Natural killer cell (primary cell): ENCODE measurements at regions not wholly inside any gene's neighbourhood (a gene's known extent, or its start where the extent isn't known, plus 50 kb on each side); places are given as distances from the start of the nearest gene placed in this dataset.

Source experiments
- ATAC-seq, 3 donors: fragments of 150-1000 bp in 2 of 3; fragments of 200-7000 bp in 1 of 3; cut with Tn5 transposase; 1 replicate in 1 of 3; 2 replicates in 2 of 3; pipeline ENCODE4 v1.10.0; 2021; ENCODE audit warnings: mild to moderate bottlenecking in 2 of 3, moderate library complexity in 2 of 3
- DNase-seq, 2 donors: peaks; one replicate each; pipeline versions ENCODE4 v3.0.0 to v3.0.0-alpha.2; 2013 to 2021; ENCODE audit warnings: mixed read lengths in 1 of 2
- H3K27ac ChIP-seq: one replicate; pipeline ENCODE4 v1.5.1; 2013; ENCODE audit warnings: mild to moderate bottlenecking, low read length
- H3K27me3 ChIP-seq: one replicate; pipeline ENCODE4 v1.6.1; 2013; ENCODE audit warnings: low read length; ENCODE audit not compliant: control insufficient read depth, insufficient read depth
- H3K36me3 ChIP-seq: one replicate; pipeline ENCODE4 v1.6.1; 2013; ENCODE audit warnings: low read length; ENCODE audit not compliant: control insufficient read depth, insufficient read depth
- H3K4me1 ChIP-seq: one replicate; pipeline ENCODE4 v1.6.1; 2013; ENCODE audit warnings: low read length; ENCODE audit not compliant: control insufficient read depth, insufficient read depth
- H3K4me3 ChIP-seq: one replicate; pipeline ENCODE4 v1.5.1; 2013; ENCODE audit warnings: low read length
- H3K9me3 ChIP-seq: one replicate; pipeline ENCODE4 v1.6.1; 2013; ENCODE audit warnings: low read length; ENCODE audit not compliant: control insufficient read depth, insufficient read depth
- H3K27ac Mint-ChIP-seq, 2 donors: one replicate each; pipeline ENCODE4 v1.8.0; 2022; ENCODE audit warnings: mild to moderate bottlenecking in 2 of 2, mixed read lengths in 2 of 2, moderate library complexity in 1 of 2
- H3K27me3 Mint-ChIP-seq, 2 donors: one replicate each; pipeline ENCODE4 v1.8.0; 2022; ENCODE audit warnings: low read depth in 2 of 2, mixed read lengths in 2 of 2
- H3K36me3 Mint-ChIP-seq: one replicate; pipeline ENCODE4 v1.8.0; 2022; ENCODE audit warnings: mixed read lengths
- H3K4me1 Mint-ChIP-seq, 2 donors: one replicate each; pipeline ENCODE4 v1.8.0; 2022; ENCODE audit warnings: mixed read lengths in 2 of 2
- H3K4me3 Mint-ChIP-seq: one replicate; pipeline ENCODE4 v1.8.0; 2022; ENCODE audit warnings: mild to moderate bottlenecking, moderate library complexity, mixed read lengths
- H3K9me3 Mint-ChIP-seq, 2 donors: one replicate each; pipeline ENCODE4 v1.8.0; 2022; ENCODE audit warnings: mixed read lengths in 2 of 2
- WGBS: methylation state at CpG from one replicate; pipeline ENCODE4 v1.1.7; 2013; ENCODE audit warnings: missing lambda C conversion rate; ENCODE audit not compliant: insufficient coverage; 5-methylcytosine and 5-hydroxymethylcytosine counted together
- intact Hi-C: fragments of 100-400 bp; cut with micrococcal nuclease; formaldehyde crosslinking; loops from one replicate; pipeline ENCODE4 v1.14.2; 2022
- TF ChIP-seq, protein P1 (sequence below): fragments of 200-600 bp; IDR thresholded peaks from one replicate; pipeline ENCODE4 v1.8.0; 2022; ENCODE audit warnings: antibody characterized with exemption

DNA sequence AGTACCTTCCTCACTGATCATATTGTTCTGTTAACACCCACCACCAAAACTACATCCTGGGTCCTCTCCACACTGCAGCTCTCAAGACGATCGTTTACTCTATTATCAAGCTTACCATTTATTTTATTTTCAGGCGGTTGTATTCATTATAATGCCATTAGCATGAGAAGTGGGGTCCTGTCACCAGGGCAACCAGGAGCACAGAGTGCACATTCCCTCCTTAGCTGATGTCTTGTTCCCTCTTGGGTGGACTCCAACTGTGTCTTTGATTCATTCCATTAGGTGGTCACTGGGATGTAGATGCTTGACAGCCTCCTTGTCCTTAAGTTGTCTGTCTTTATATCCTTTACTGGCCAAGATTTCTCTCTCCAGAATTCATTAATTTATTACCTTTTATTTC lies 965.9 kb upstream of the EEF2KMT start:
- TF ChIP-seq, protein P1, sequence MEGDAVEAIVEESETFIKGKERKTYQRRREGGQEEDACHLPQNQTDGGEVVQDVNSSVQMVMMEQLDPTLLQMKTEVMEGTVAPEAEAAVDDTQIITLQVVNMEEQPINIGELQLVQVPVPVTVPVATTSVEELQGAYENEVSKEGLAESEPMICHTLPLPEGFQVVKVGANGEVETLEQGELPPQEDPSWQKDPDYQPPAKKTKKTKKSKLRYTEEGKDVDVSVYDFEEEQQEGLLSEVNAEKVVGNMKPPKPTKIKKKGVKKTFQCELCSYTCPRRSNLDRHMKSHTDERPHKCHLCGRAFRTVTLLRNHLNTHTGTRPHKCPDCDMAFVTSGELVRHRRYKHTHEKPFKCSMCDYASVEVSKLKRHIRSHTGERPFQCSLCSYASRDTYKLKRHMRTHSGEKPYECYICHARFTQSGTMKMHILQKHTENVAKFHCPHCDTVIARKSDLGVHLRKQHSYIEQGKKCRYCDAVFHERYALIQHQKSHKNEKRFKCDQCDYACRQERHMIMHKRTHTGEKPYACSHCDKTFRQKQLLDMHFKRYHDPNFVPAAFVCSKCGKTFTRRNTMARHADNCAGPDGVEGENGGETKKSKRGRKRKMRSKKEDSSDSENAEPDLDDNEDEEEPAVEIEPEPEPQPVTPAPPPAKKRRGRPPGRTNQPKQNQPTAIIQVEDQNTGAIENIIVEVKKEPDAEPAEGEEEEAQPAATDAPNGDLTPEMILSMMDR = no peak
- H3K27ac ChIP-seq = no peak overlapping the region
- no peaks in the 10 kb centered on the region for H3K36me3 Mint-ChIP-seq
- no peaks in the 10 kb centered on the region for H3K27me3 Mint-ChIP-seq
- H3K27me3 ChIP-seq = no peaks in the 10 kb centered on the region
- 100% methylated on average over 3 of the region's 3 CpGs for WGBS
- H3K36me3 ChIP-seq = no peaks in the 10 kb centered on the region
- ATAC-seq (no peak), DNase-seq (no peak)
- no peak overlapping the region for H3K27ac Mint-ChIP-seq
- no peak overlapping the region for H3K4me3 Mint-ChIP-seq
- H3K4me3 ChIP-seq = no peak overlapping the region
- no peaks in the 10 kb centered on the region for H3K4me1 Mint-ChIP-seq
- intact Hi-C loops = no loop called here
- H3K9me3 ChIP-seq = no peaks in the 10 kb centered on the region
- peaks cover 0 to 2% of the 10 kb centered on the region in 2 donors for H3K9me3 Mint-ChIP-seq
- no peaks in the 10 kb centered on the region for H3K4me1 ChIP-seq

DNA sequence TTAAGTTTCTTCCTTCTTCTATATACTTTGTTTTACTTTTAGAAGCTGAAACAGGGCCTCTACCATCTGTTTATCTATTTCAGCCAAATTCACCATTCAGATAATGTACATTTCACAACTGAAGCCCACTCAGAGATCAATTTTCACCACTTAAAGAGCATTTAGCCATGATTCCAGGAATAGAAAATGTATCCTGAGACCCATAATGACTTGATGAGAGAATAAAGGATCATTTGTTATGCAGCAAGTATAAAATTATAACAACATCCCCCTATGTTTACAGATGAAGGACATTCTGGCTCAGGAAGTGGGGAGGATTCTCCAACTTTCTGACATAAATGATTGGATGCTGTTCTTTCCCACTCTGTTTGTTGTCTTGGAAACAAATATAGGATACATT lies 962.1 kb upstream of the EEF2KMT start:
- no peak overlapping the region for H3K27ac ChIP-seq
- no peaks in the 10 kb centered on the region for H3K36me3 Mint-ChIP-seq
- no peak overlapping the region for H3K4me3 ChIP-seq
- H3K36me3 ChIP-seq = no peaks in the 10 kb centered on the region
- peaks cover 0 to 2% of the 10 kb centered on the region in 2 donors for H3K9me3 Mint-ChIP-seq
- ATAC-seq = no peak
- H3K27me3 Mint-ChIP-seq = no peaks in the 10 kb centered on the region
- intact Hi-C loops = no loop called here
- TF ChIP-seq, protein P1 = no peak
- H3K27ac Mint-ChIP-seq = no peak overlapping the region
- no peaks in the 10 kb centered on the region for H3K9me3 ChIP-seq
- H3K4me3 Mint-ChIP-seq = no peak overlapping the region
- H3K4me1 Mint-ChIP-seq = no peaks in the 10 kb centered on the region
- H3K27me3 ChIP-seq = no peaks in the 10 kb centered on the region
- H3K4me1 ChIP-seq = no peaks in the 10 kb centered on the region
- DNase-seq = no peak

- Histone ChIP-seq H3K36me3 (no peaks in the 10 kb centered on the region), H3K27me3 (no peaks in the 10 kb centered on the region), H3K27ac (no peak overlapping the region), H3K4me1 (no peaks in the 10 kb centered on the region), H3K9me3 (no peaks in the 10 kb centered on the region), H3K4me3 (no peak overlapping the region)
- Mint-ChIP-seq H3K27ac (no peak overlapping the region), H3K4me3 (no peak overlapping the region), H3K4me1 (no peaks in the 10 kb centered on the region), H3K36me3 (no peaks in the 10 kb centered on the region), H3K9me3 (peaks cover 0 to 2% of the 10 kb centered on the region in 2 donors), H3K27me3 (no peaks in the 10 kb centered on the region)
- intact Hi-C loops = no loop called here
- TF ChIP-seq, protein P1 = no peak
- DNase-seq = no peak
- no peak for ATAC-seq
- WGBS = 59% methylated on average over 4 of the region's 6 CpGs
Measured at GRCh38 chr16:6057821-6058220, 960.2 kb upstream of the EEF2KMT start.

- Histone ChIP-seq H3K9me3 (no peaks in the 10 kb centered on the region), H3K27me3 (no peaks in the 10 kb centered on the region), H3K4me3 (no peak overlapping the region), H3K27ac (no peak overlapping the region), H3K36me3 (no peaks in the 10 kb centered on the region), H3K4me1 (no peaks in the 10 kb centered on the region)
- no peak overlapping the region for H3K27ac Mint-ChIP-seq
- 100% methylated on average over 1 of the region's 3 CpGs for WGBS
- DNase-seq (no peak), ATAC-seq (no peak)
- no peak overlapping the region for H3K4me3 Mint-ChIP-seq
- H3K4me1 Mint-ChIP-seq = no peaks in the 10 kb centered on the region
- TF ChIP-seq, protein P1 = no peak
- H3K27me3 Mint-ChIP-seq = peaks cover 0 to 2% of the 10 kb centered on the region in 2 donors
- intact Hi-C loops = no loop called here
- no peaks in the 10 kb centered on the region for H3K36me3 Mint-ChIP-seq
- peaks cover 7 to 9% of the 10 kb centered on the region in 2 donors for H3K9me3 Mint-ChIP-seq
Measured at GRCh38 chr16:6048017-6048416, 950.4 kb upstream of the EEF2KMT start.
